OCI-LY3 (cell line): ENCODE measurements at regions not wholly inside any gene's neighbourhood (a gene's known extent, or its start where the extent isn't known, plus 50 kb on each side); places are given as distances from the start of the nearest gene placed in this dataset.

ENCODE experiments used
- CTCF ChIP-seq: fragments of 200-600, 300-600 bp; sonication (generic); IDR thresholded peaks from 2 replicates; pipeline ENCODE4 v1.5.1; 2014; ENCODE audit warnings: antibody characterized with exemption, low read length, low read depth
- EZH2phosphoT487 ChIP-seq: fragments of 200-600 bp; shearing (Covaris generic); IDR thresholded peaks from 2 replicates; pipeline ENCODE4 v1.6.1; 2018; ENCODE audit warnings: antibody characterized with exemption, mixed run types, low read depth

DNA sequence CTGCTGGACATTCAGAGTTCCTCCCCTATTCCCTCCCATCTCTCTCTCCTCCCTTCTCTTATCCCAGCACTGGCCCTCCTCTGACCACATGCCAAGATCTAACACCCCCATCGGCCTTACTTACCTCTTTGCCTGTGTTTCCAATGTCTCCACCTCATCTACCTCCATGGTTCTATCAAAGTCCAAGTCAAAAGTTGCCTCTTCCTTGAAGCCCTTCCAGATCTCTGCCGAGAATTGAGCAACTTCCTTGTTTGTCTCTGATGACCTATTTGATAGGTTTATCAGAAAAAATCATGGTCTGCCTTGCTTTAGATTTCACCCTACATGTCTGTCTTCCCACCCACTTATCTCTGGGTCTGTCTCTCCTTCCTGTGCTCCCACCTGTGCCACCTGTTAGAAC, 69.7 kb upstream of the ITGA11 start:
- TF ChIP-seq CTCF (no peak), EZH2phosphoT487 (no peak)
